ENCODE measurements at regions not wholly inside any gene's neighbourhood (a gene's known extent, or its start where the extent isn't known, plus 50 kb on each side); places are given as distances from the start of the nearest gene placed in this dataset.
"Not testable (repeated sequence)": the region's sequence is repeated elsewhere in the genome, so short reads cannot be mapped to it uniquely, and the experiment has no call there.

DNA sequence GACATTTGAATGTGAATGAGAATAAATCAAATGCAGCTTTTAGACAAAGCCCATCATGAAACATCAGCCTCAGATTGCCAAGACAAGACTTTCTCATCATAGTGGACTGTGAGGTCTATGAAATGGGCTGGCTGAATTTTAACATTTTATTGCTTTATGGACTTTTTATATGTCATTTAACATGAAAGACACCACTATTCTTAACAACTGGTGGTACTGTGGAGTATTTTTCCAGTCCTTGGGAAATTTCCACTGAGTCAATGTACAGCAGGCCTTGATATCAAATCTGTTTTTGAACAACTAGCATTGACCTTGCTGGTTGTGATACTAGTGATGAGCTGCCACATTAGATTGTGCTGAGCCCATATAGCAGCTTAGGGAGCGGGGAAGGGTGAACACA lies 326.6 kb upstream of the CITED2 start:
- Histone ChIP-seq H3K9me3 (no peaks in the 10 kb centered on the region), H3K4me3 (no peak overlapping the region), H3K27ac (no peak overlapping the region), H3K36me3 (no peaks in the 10 kb centered on the region), H3K27me3 (replicated peaks; ENCODE audit: insufficient read depth) (no peaks in the 10 kb centered on the region), H3K4me1 (replicated peaks) (no peaks in the 10 kb centered on the region)
- 100% methylated on average over 1 of the region's 1 CpG for WGBS
- no peak for DNase-seq (ENCODE audit: low spot score)
- intact Hi-C loops (cut with DNase I): no loop called here
- TF ChIP-seq POLR2A (IDR thresholded peaks at IDR 0.05): no peak
- TF ChIP-seq, protein P1, sequence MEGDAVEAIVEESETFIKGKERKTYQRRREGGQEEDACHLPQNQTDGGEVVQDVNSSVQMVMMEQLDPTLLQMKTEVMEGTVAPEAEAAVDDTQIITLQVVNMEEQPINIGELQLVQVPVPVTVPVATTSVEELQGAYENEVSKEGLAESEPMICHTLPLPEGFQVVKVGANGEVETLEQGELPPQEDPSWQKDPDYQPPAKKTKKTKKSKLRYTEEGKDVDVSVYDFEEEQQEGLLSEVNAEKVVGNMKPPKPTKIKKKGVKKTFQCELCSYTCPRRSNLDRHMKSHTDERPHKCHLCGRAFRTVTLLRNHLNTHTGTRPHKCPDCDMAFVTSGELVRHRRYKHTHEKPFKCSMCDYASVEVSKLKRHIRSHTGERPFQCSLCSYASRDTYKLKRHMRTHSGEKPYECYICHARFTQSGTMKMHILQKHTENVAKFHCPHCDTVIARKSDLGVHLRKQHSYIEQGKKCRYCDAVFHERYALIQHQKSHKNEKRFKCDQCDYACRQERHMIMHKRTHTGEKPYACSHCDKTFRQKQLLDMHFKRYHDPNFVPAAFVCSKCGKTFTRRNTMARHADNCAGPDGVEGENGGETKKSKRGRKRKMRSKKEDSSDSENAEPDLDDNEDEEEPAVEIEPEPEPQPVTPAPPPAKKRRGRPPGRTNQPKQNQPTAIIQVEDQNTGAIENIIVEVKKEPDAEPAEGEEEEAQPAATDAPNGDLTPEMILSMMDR (IDR thresholded peaks at IDR 0.05): no peak
- TF ChIP-seq POLR2AphosphoS5 (IDR thresholded peaks at IDR 0.05): no peak

DNA sequence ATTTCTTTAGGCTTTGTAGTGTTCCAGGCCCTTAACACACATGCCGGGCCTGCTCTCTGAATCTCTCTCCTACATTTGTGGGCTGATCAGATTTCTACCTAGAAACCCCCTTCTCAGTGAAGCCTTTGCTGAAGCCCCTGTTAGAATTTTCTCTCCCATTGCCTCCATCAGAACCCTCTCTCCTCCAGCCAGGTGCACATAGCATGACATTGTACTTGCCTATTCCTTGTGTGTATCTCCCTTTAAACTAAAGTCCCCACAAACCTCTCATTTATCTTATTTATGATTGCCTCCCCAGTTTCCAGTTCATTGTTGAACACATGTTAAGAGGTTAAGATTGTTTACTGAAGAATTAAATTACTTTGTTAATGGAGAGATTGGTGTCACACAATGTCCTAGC lies 325.5 kb upstream of the CITED2 start:
- Histone ChIP-seq H3K27me3 (replicated peaks; ENCODE audit: insufficient read depth) (no peaks in the 10 kb centered on the region), H3K4me3 (no peak overlapping the region), H3K9me3 (no peaks in the 10 kb centered on the region), H3K4me1 (replicated peaks) (no peaks in the 10 kb centered on the region), H3K27ac (no peak overlapping the region), H3K36me3 (no peaks in the 10 kb centered on the region)
- DNase-seq (ENCODE audit: low spot score): no peak
- intact Hi-C loops (cut with DNase I): no loop called here
- TF ChIP-seq, protein P1 (IDR thresholded peaks at IDR 0.05): no peak
- TF ChIP-seq POLR2AphosphoS5 (IDR thresholded peaks at IDR 0.05): no peak
- TF ChIP-seq POLR2A (IDR thresholded peaks at IDR 0.05): no peak
- WGBS: 96% methylated on average over 1 of the region's 1 CpG

DNA sequence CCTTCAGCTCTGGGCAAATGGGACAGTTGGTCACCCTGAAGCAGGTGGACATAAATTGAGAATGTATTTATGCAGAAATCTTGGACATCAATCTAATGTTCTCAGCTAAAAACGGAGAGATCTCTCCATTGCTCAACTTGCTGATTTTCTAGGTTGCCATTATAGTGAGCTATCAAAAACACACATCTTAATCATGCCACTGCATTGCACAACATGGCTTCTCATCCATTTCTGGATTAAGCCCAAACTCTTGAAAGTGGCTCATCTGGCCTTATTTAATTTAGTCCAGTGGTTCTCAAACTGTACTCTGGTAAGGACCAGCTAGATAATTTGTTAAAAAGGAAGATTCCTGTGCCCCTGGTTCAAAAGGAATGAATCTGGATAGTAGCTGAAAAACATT lies 324.9 kb upstream of the CITED2 start:
- Histone ChIP-seq H3K36me3 (no peaks in the 10 kb centered on the region), H3K27ac (no peak overlapping the region), H3K4me1 (replicated peaks) (no peaks in the 10 kb centered on the region), H3K9me3 (no peaks in the 10 kb centered on the region), H3K4me3 (no peak overlapping the region), H3K27me3 (replicated peaks; ENCODE audit: insufficient read depth) (no peaks in the 10 kb centered on the region)
- no peak for DNase-seq (ENCODE audit: low spot score)
- 71% methylated on average over 1 of the region's 1 CpG for WGBS
- TF ChIP-seq, protein P1 (IDR thresholded peaks at IDR 0.05): no peak
- TF ChIP-seq POLR2A (IDR thresholded peaks at IDR 0.05) (no peak), POLR2AphosphoS5 (IDR thresholded peaks at IDR 0.05) (no peak)
- intact Hi-C loops (cut with DNase I): no loop called here

DNA sequence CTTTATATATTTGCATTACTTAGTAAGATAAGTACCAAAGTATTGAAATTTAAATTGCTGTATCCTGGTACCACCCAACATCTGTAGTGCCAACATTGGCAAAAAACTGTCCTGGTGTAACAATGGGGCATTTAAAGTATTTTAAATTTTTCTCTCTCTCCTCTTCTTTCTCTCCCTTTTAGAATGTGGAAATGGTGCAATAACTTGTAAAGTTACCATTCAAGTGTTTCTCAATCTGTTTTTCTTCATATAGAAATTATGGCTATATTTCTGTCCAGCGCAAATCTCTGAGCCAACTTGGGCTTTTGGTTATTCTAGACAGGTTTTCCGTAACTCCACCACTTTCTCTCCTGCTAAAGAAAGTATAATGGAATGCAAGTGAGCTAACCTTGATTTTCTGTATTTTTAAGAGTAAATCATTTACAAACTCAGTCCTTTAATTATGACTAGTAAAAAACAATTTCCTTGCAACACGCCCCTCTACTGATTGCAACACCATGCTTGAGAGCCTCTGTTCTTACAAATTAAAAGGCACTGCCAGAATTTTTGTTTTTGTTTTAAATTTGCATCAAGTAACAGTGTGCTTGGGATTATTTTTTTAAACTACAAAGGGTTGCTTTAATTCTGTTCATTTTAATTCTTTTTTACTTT lies 324.2 kb upstream of the CITED2 start:
- 90% methylated on average over 3 of the region's 3 CpGs for WGBS
- Histone ChIP-seq H3K27me3 (replicated peaks; ENCODE audit: insufficient read depth) (no peaks in the 10 kb centered on the region), H3K4me3 (no peak overlapping the region), H3K36me3 (no peaks in the 10 kb centered on the region), H3K9me3 (no peaks in the 10 kb centered on the region), H3K4me1 (replicated peaks) (no peaks in the 10 kb centered on the region), H3K27ac (no peak overlapping the region)
- intact Hi-C loops (cut with DNase I): no loop called here
- TF ChIP-seq POLR2AphosphoS5 (IDR thresholded peaks at IDR 0.05): no peak
- DNase-seq (ENCODE audit: low spot score): no peak

DNA sequence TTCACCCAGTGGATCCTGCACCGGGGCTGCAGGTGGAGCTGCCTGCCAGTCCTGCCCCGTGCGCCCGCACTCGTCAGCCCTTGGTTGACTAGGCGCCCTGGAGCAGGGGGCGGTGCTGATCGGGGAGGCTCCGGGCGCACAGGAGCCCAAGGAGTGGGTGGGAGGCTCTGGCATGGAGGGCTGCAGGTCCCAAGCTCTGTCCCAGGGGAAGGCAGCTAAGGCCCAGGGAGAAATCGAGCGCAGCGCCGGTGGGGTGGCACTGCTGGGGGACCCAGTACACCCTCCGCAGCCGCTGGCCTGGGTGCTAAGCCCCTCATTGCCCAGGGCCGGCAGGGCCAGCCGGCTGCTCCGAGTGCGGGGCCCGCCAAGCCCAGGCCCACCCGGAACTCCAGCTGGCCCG lies 323.4 kb upstream of the CITED2 start:
- H3K36me3 ChIP-seq; H3K4me3 ChIP-seq; H3K27ac ChIP-seq; DNase-seq (ENCODE audit: low spot score); H3K4me1 ChIP-seq (replicated peaks); H3K27me3 ChIP-seq (replicated peaks; ENCODE audit: insufficient read depth); intact Hi-C loops (cut with DNase I); H3K9me3 ChIP-seq: not testable (repeated sequence)
- WGBS: 96% methylated on average over 20 of the region's 23 CpGs

DNA sequence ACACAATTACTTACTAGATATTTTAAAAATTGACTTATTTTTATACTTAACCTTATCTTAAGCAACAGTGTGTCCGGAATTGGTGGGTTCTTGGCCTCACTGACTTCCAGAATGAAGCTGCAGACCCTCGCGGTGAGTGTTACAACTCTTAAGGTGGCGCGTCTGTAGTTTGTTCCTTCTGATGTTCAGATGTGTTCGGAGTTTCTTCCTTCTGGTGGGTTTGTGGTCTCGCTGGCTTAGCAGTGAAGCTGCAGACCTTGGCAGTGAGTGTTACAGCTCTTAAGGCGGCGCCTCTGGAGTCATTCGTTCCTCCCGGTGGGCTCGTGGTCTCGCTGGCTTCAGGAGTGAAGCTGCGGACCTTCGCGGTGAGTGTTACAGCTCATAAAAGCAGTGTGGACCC lies 322.5 kb upstream of the CITED2 start:
- H3K36me3 ChIP-seq; DNase-seq (ENCODE audit: low spot score); H3K27ac ChIP-seq; H3K4me3 ChIP-seq; H3K4me1 ChIP-seq (replicated peaks); H3K9me3 ChIP-seq; intact Hi-C loops (cut with DNase I); H3K27me3 ChIP-seq (replicated peaks; ENCODE audit: insufficient read depth): not testable (repeated sequence)
- 93% methylated on average over 16 of the region's 16 CpGs for WGBS
